Liver (tissue), 8 donors: ENCODE measurements at regions not wholly inside any gene's neighbourhood (a gene's known extent, or its start where the extent isn't known, plus 50 kb on each side); places are given as distances from the start of the nearest gene placed in this dataset.

Source experiments
- DNase-seq: peaks from one replicate; pipeline ENCODE4 v3.0.0-alpha.2; 2017; ENCODE audit warnings: low spot score
- H3K27ac ChIP-seq, 2 donors: one replicate each; pipeline ENCODE4 v1.7.0; 2013; ENCODE audit warnings: inconsistent platforms in 2 of 2, low read length in 2 of 2, control low read depth in 1 of 2, low read depth in 1 of 2, mild to moderate bottlenecking in 1 of 2
- H3K27me3 ChIP-seq, 4 donors: one replicate each; pipeline versions ENCODE4 v1.6.1 to v1.7.0; 2013; ENCODE audit warnings: low read length in 3 of 4, inconsistent platforms in 1 of 4, mild to moderate bottlenecking in 1 of 4, moderate library complexity in 1 of 4; ENCODE audit not compliant: control insufficient read depth in 4 of 4, insufficient read depth in 4 of 4
- H3K36me3 ChIP-seq, 4 donors: one replicate each; pipeline versions ENCODE4 v1.6.1 to v1.7.0; 2013; ENCODE audit warnings: low read length in 3 of 4, mild to moderate bottlenecking in 3 of 4, low read depth in 1 of 4, moderate library complexity in 1 of 4; ENCODE audit not compliant: control insufficient read depth in 4 of 4, insufficient read depth in 3 of 4
- H3K4me1 ChIP-seq, 4 donors: one replicate each; pipeline versions ENCODE4 v1.6.1 to v1.7.0; 2013; ENCODE audit warnings: low read length in 3 of 4, mild to moderate bottlenecking in 3 of 4, moderate library complexity in 1 of 4; ENCODE audit not compliant: control insufficient read depth in 4 of 4, insufficient read depth in 4 of 4
- H3K4me3 ChIP-seq, 3 donors: one replicate each; pipeline versions ENCODE4 v1.6.1 to v1.7.0; 2013; ENCODE audit warnings: low read length in 3 of 3, control low read depth in 1 of 3, low read depth in 1 of 3, mild to moderate bottlenecking in 1 of 3
- H3K9ac ChIP-seq, 2 donors: one replicate each; pipeline ENCODE4 v1.7.0; 2013; ENCODE audit warnings: low read length in 2 of 2, mild to moderate bottlenecking in 2 of 2, moderate library complexity in 2 of 2, control low read depth in 1 of 2, low read depth in 1 of 2
- H3K9me3 ChIP-seq, 4 donors: one replicate each; pipeline versions ENCODE4 v1.6.1 to v1.7.0; 2013; ENCODE audit warnings: low read length in 3 of 4; ENCODE audit not compliant: control insufficient read depth in 4 of 4
- EGR1 ChIP-seq, 2 donors: IDR thresholded peaks; 2 replicates each; pipeline ENCODE4 v1.6.1; 2016 to 2018; ENCODE audit warnings: antibody characterized with exemption in 2 of 2, low read depth in 2 of 2
- FOXA1 ChIP-seq: IDR thresholded peaks from 2 replicates; pipeline ENCODE4 v1.6.1; 2016; ENCODE audit warnings: antibody characterized with exemption
- FOXA2 ChIP-seq: IDR thresholded peaks from 2 replicates; pipeline ENCODE4 v1.6.1; 2016; ENCODE audit warnings: antibody characterized with exemption
- GABPA ChIP-seq, 2 donors: IDR thresholded peaks in 1 of 2; conservative IDR thresholded peaks in 1 of 2; 2 replicates each; pipeline ENCODE4 v1.6.1; 2016; ENCODE audit warnings: antibody characterized with exemption in 2 of 2, mild to moderate bottlenecking in 1 of 2, moderate library complexity in 1 of 2
- HNF4A ChIP-seq, 2 donors: conservative IDR thresholded peaks; 2 replicates each; pipeline ENCODE4 v1.6.1; 2016; ENCODE audit warnings: antibody characterized with exemption in 2 of 2, mild to moderate bottlenecking in 2 of 2
- HNF4G ChIP-seq: IDR thresholded peaks from 2 replicates; pipeline ENCODE4 v1.6.1; 2016; ENCODE audit warnings: antibody characterized with exemption
- JUND ChIP-seq, 2 donors: IDR thresholded peaks; 2 replicates each; pipeline ENCODE4 v1.6.1; 2016; ENCODE audit warnings: antibody characterized with exemption in 2 of 2
- NR2F2 ChIP-seq: IDR thresholded peaks from 2 replicates; pipeline ENCODE4 v1.6.1; 2016; ENCODE audit warnings: antibody characterized with exemption
- RAD21 ChIP-seq, 2 donors: IDR thresholded peaks; 2 replicates each; pipeline ENCODE4 v1.6.1; 2016; ENCODE audit warnings: antibody characterized with exemption in 2 of 2, mild to moderate bottlenecking in 2 of 2
- RXRA ChIP-seq, 2 donors: IDR thresholded peaks; 2 replicates each; pipeline ENCODE4 v1.6.1; 2017 to 2018; ENCODE audit warnings: antibody characterized with exemption in 2 of 2, mild to moderate bottlenecking in 1 of 2
- SP1 ChIP-seq: IDR thresholded peaks from 2 replicates; pipeline ENCODE4 v1.6.1; 2018; ENCODE audit warnings: antibody characterized with exemption, mild to moderate bottlenecking
- TAF1 ChIP-seq: conservative IDR thresholded peaks from 2 replicates; pipeline ENCODE4 v1.6.1; 2016; ENCODE audit warnings: antibody characterized with exemption, mild to moderate bottlenecking
- YY1 ChIP-seq: IDR thresholded peaks from 2 replicates; pipeline ENCODE4 v1.6.1; 2016; ENCODE audit warnings: antibody characterized with exemption, mild to moderate bottlenecking
- WGBS: extraction: QIAGEN DNeasy Blood & Tissue Kit; methylation state at CpG from one replicate; pipeline ENCODE4 v1.1.7; 2013; 5-methylcytosine and 5-hydroxymethylcytosine counted together
- TF ChIP-seq, protein P1 (sequence below): IDR thresholded peaks from 2 replicates; pipeline ENCODE4 v1.6.1; 2016; ENCODE audit warnings: antibody characterized with exemption
- TF ChIP-seq, protein P2 (sequence below): fragments of 150-350 bp; IDR thresholded peaks from 2 replicates; pipeline ENCODE4 v1.5.1; 2017; ENCODE audit warnings: improper control_type of control experiment, low read depth, low read length; ENCODE audit not compliant: missing input control
- TF ChIP-seq, protein P3 (sequence below): IDR thresholded peaks from 2 replicates; pipeline ENCODE4 v1.6.1; 2016; ENCODE audit warnings: antibody characterized with exemption
- TF ChIP-seq, protein P4 (sequence below): IDR thresholded peaks from 2 replicates; pipeline ENCODE4 v1.6.1; 2016; ENCODE audit warnings: antibody characterized with exemption
- TF ChIP-seq, protein P5 (sequence below): IDR thresholded peaks from 2 replicates; pipeline ENCODE4 v1.6.1; 2016; ENCODE audit warnings: antibody characterized with exemption, mild to moderate bottlenecking
- donor health status: healthy.
- donor health status: healthy.
- donor health status: healthy.
- donor health status: healthy.
- donor health status: healthy.

DNA sequence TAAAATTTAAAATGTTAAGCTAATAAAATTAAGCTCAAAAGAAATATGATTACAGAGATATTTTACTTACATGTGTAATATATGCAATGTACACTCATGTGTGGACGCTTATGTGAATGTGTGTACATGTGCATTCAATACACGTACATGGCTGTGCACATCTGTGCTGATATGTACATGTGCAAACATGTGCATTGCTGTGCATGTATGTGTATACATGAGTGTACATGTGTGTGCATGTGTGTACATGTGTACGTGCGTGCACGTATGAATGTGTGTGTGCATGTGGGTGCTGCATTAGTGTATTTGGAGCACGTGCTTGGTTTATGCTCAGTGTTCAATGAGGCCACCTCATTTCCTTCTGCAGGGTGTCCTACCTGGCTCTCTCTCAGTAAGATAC is 88.2 kb upstream of the TMEM18 start:
- TF ChIP-seq RXRA (IDR thresholded peaks at IDR 0.05), result no peak
- WGBS, result 95% methylated on average over 6 of the region's 6 CpGs
- no peak overlapping the region for H3K9ac ChIP-seq
- no peak overlapping the region for H3K4me3 ChIP-seq
- H3K27me3 ChIP-seq, result no peaks in the 10 kb centered on the region
- no peaks in the 10 kb centered on the region for H3K36me3 ChIP-seq
- DNase-seq, result no peak
- H3K27ac ChIP-seq, result no peak overlapping the region
- H3K4me1 ChIP-seq, result no peaks in the 10 kb centered on the region
- peaks cover 0 to 2% (median 0%) of the 10 kb centered on the region in 4 donors for H3K9me3 ChIP-seq

DNA sequence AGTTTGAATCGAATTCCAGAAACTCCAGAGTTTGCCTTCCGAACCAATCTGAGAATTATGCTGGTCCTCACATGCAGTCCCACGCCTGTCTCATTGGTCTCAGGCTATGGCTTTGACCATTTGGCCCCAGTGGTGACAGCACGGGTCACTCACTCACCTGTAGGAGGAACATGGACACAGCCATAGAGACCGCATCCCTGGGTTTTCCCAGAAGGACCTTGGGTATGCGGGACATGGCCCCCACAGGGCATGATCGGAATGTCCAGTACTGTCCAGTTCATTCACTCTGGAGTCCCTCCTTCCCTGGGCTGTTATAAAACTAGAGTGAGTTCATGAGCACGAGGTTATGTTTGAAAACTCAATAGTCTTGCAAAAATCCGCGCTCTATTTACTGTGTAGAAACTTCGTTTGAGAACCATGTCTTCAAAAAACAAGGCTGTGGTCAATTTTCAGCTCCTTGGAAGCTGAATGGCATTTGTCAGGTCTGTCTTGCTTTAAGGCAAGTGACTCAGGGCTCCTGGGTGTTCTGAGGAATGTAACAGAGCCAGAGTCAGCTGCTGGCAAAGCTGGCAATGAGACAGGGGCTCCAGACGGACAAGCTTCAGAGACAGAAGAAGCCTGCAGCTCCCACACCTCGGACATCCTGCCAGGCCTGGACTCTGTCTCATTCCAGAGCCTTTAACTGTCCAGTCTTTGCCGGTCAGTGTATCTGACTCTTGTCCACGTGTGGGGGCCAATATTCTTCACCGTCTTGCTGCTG is 86.7 kb upstream of the TMEM18 start:
- Histone ChIP-seq H3K27me3 (peaks cover 0 to 3% (median 0%) of the 10 kb centered on the region in 4 donors), H3K9ac (no peak overlapping the region), H3K4me1 (no peaks in the 10 kb centered on the region), H3K27ac (no peak overlapping the region), H3K9me3 (peaks cover 0 to 2% (median 0%) of the 10 kb centered on the region in 4 donors), H3K36me3 (no peaks in the 10 kb centered on the region), H3K4me3 (no peak overlapping the region)
- TF ChIP-seq TAF1 (no peak), GABPA (IDR thresholded peaks at IDR 0.05 in 1 of 2, conservative IDR thresholded peaks at IDR 0.05 in 1 of 2) (no peak), FOXA1 (no peak), YY1 (no peak), SP1 (no peak), EGR1 (IDR thresholded peaks at IDR 0.05; ENCODE audit: low read depth in 2 of 2) (no peak), HNF4A (conservative IDR thresholded peaks at IDR 0.05) (no peak), RAD21 (IDR thresholded peaks at IDR 0.05) (no peak), NR2F2 (no peak), RXRA (IDR thresholded peaks at IDR 0.05) (no peak), HNF4G (no peak), FOXA2 (no peak), JUND (IDR thresholded peaks at IDR 0.05) (no peak)
- TF ChIP-seq, protein P1, sequence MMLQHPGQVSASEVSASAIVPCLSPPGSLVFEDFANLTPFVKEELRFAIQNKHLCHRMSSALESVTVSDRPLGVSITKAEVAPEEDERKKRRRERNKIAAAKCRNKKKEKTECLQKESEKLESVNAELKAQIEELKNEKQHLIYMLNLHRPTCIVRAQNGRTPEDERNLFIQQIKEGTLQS, result no peak
- TF ChIP-seq, protein P2, sequence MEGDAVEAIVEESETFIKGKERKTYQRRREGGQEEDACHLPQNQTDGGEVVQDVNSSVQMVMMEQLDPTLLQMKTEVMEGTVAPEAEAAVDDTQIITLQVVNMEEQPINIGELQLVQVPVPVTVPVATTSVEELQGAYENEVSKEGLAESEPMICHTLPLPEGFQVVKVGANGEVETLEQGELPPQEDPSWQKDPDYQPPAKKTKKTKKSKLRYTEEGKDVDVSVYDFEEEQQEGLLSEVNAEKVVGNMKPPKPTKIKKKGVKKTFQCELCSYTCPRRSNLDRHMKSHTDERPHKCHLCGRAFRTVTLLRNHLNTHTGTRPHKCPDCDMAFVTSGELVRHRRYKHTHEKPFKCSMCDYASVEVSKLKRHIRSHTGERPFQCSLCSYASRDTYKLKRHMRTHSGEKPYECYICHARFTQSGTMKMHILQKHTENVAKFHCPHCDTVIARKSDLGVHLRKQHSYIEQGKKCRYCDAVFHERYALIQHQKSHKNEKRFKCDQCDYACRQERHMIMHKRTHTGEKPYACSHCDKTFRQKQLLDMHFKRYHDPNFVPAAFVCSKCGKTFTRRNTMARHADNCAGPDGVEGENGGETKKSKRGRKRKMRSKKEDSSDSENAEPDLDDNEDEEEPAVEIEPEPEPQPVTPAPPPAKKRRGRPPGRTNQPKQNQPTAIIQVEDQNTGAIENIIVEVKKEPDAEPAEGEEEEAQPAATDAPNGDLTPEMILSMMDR, result no peak
- TF ChIP-seq, protein P3, sequence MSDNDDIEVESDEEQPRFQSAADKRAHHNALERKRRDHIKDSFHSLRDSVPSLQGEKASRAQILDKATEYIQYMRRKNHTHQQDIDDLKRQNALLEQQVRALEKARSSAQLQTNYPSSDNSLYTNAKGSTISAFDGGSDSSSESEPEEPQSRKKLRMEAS, result no peak
- TF ChIP-seq, protein P4, sequence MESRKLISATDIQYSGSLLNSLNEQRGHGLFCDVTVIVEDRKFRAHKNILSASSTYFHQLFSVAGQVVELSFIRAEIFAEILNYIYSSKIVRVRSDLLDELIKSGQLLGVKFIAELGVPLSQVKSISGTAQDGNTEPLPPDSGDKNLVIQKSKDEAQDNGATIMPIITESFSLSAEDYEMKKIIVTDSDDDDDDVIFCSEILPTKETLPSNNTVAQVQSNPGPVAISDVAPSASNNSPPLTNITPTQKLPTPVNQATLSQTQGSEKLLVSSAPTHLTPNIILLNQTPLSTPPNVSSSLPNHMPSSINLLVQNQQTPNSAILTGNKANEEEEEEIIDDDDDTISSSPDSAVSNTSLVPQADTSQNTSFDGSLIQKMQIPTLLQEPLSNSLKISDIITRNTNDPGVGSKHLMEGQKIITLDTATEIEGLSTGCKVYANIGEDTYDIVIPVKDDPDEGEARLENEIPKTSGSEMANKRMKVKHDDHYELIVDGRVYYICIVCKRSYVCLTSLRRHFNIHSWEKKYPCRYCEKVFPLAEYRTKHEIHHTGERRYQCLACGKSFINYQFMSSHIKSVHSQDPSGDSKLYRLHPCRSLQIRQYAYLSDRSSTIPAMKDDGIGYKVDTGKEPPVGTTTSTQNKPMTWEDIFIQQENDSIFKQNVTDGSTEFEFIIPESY, result no peak
- TF ChIP-seq, protein P5, sequence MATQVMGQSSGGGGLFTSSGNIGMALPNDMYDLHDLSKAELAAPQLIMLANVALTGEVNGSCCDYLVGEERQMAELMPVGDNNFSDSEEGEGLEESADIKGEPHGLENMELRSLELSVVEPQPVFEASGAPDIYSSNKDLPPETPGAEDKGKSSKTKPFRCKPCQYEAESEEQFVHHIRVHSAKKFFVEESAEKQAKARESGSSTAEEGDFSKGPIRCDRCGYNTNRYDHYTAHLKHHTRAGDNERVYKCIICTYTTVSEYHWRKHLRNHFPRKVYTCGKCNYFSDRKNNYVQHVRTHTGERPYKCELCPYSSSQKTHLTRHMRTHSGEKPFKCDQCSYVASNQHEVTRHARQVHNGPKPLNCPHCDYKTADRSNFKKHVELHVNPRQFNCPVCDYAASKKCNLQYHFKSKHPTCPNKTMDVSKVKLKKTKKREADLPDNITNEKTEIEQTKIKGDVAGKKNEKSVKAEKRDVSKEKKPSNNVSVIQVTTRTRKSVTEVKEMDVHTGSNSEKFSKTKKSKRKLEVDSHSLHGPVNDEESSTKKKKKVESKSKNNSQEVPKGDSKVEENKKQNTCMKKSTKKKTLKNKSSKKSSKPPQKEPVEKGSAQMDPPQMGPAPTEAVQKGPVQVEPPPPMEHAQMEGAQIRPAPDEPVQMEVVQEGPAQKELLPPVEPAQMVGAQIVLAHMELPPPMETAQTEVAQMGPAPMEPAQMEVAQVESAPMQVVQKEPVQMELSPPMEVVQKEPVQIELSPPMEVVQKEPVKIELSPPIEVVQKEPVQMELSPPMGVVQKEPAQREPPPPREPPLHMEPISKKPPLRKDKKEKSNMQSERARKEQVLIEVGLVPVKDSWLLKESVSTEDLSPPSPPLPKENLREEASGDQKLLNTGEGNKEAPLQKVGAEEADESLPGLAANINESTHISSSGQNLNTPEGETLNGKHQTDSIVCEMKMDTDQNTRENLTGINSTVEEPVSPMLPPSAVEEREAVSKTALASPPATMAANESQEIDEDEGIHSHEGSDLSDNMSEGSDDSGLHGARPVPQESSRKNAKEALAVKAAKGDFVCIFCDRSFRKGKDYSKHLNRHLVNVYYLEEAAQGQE, result no peak
- WGBS, result 80% methylated on average over 16 of the region's 16 CpGs
- no peak for DNase-seq
